ENCODE measurements at regions not wholly inside any gene's neighbourhood (a gene's known extent, or its start where the extent isn't known, plus 50 kb on each side); places are given as distances from the start of the nearest gene placed in this dataset.

GRCh38 chr10:10527861-10528562 is 489.7 kb upstream of the CELF2 start:
- no peak for DNase-seq

DNA sequence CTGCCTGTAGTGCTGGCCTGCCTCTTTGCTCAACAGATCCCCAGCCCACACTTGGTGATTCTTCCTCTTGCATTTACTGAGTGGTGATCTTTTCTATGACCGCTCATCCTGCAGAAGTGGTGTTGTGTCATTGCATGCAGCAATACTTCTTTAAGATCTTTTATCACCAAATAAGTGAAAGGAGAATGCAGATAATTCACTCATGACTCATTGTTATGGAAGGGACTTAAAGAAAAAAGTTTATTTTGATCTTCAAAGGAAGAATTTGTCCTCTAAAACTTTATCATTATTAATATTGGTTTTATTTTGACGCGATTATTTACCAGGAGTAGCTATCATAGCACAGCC is 489.1 kb upstream of the CELF2 start:
- no peak for DNase-seq

DNA sequence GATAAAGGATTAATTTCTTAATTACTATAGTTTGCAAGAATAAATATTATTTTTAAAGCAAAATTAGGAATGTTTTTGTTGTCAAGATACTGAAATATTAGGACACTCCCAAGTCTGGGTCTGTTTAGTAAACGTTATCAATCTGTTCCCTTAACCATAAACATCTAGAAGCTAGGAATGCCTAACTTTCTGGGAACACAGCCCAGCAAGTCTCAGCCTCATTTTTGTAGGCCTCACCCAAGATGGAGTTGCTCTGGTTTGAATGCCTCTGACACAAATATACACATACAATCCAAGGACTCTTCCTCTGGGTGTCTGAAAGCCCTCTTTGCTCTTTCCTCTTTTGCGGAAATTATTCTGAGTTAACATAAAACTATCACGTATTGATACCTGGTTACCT is 487.4 kb upstream of the CELF2 start:
- no peak for DNase-seq

GRCh38 chr10:10532236-10532635 is 485.4 kb upstream of the CELF2 start:
- no peak for DNase-seq

- DNase-seq = no peak
Measured at GRCh38 chr10:10532826-10533225, 484.8 kb upstream of the CELF2 start.

DNA sequence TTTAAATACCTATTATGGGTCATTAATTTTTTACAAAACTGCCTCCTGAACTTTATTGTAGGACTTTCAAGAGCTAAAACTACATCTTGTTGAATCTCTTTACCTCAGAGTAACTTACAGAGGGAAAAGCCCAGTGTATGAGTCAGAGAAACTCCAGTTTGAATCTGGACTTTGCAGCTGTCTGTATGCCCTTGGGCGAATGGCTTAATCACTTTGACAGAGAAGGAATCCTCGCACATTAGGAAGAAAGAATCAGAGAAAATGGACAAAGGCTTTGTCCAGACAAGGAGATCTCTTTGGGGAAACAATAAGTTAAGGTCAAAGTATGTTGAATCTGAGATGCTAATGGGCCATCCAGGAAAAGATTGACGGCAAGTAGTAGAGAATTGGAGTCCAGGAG is 484.2 kb upstream of the CELF2 start:
- DNase-seq = no peak

DNA sequence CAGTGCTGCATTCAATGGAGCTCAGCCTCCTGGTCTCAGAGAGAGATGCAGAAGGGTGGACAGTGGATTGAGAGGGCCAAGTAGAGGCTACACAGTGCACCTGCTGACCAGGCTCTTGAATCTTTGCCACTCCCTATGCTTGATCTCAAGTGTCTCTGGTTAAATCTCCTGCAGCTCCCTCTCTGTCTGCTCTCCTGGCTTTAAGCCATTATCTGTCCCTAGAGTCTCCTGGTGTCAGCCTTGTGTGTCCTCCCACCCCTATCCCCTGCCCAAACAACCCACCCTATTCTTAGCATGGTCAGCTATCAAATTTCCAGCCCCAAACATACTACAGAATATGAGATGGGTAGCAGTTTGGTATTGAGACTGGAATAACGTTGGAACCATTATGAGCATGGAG is 479.3 kb upstream of the CELF2 start:
- DNase-seq = no peak

DNA sequence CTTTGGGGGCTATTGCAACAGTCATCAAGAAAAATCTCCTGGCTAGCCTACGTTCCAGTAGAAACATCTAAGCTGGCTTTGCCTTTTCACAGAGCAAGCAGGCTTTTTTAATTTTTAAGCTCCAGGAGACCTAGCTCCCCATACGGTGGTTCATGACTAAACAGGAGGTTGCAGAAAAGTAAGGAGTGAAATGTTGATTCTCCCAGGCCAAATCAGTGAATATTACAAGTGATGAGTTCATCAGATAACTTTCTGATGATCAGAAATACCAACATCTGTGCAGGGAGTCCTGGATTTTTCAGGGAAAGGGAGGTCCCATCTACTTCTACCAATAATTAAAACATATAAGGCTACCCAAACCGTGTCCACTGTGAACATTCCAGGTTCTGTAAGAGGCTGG is 477.3 kb upstream of the CELF2 start:
- no peak for DNase-seq

GRCh38 chr10:10542477-10542876 is 475.2 kb upstream of the CELF2 start:
- no peak for DNase-seq

GRCh38 chr10:10544890-10545289 is 472.8 kb upstream of the CELF2 start:
- no peak for DNase-seq

DNA sequence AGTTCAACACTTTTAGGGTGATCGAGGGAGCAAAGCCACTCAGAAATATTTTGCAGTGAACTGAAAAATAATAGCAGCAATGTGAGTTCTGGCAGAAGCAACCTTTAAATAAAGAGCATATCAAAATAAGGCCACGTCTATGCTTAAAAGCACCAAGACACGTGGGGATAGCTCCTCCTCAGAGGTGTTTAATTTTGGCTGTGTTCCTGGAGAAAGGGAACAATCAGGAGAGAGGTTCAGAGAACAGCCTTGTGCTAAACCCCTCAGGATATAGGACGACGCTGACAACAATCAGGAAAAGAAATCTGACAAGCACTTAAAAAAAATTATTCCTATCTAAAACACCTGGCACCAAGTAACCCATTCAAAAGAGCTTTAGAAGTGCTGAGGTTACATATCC is 471.9 kb upstream of the CELF2 start:
- DNase-seq = no peak

- no peak for DNase-seq
Measured at GRCh38 chr10:10551596-10552301, 465.9 kb upstream of the CELF2 start.

DNA sequence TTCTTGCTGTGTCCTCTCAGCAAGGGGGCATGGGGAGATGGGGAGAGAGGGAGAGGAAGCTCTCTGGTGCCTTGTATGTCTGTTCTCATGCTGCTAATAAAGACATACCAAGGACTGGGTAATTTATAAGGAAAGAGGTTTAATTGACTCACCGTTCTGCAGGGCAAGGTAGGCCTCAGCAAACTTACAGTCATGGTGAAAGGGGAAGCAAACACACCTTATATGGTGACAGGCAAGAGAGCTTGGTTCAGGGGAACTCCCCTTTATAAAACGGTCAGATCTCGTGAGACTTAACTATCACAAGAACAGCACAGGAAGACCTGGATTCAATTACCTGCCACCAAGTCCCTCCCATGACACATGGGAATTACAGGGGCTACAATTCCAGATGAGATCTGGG is 464.7 kb upstream of the CELF2 start:
- DNase-seq = no peak

DNA sequence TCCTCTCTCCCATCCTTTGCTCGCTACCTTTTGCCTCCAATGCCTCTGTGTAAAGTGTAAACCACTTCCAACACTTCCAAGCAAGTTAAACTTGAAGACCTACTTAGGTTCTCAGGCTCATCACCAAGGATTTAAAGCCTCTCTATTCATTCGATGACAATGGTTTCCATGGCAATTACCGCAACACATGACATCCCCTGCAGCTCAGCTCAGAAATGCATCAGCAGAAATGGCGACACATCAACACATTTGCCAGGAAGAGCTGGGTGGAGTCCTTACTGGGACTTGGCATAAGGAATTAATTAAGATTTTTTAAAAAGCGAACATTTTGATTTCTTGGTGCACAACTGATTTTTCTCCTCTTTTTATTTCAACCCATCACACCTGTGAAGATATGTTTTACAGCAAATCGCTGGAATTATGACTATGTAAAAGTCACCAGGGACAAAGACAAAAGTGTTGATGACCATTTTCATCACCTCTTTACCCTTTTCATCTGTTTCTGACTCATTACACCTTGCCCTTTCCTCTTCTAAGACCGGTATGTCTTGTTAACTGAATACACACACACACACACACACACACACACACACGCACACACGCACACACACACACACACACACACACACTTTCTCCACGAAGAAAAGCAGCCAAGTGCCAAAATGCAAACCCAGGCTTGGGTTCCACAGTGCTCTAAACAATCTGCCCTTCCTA is 453.4 kb upstream of the CELF2 start:
- DNase-seq = peak; percentile 5

- no peak for DNase-seq
Measured at GRCh38 chr10:10576937-10577336, 440.7 kb upstream of the CELF2 start.

- DNase-seq = no peak
Measured at GRCh38 chr10:10579709-10580108, 438.0 kb upstream of the CELF2 start.

DNA sequence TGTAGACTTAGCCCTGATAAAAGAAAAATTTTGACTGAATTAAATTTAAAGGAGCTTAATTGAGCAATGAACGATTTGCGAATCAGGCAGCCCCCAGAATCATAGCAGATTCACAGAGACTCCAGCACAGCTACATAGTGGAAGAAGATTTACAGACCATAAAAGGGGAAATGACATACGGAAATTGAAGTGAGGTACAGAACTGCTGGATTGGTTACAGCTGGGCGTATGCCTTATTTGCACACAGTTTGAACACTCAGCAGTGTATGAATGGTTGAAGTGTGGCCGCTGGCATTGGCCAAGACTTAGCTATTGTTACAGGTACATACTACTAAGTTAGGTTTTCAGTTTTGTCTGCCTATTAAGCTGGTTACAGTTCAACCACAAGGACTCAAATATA is 433.5 kb upstream of the CELF2 start:
- no peak for DNase-seq

DNA sequence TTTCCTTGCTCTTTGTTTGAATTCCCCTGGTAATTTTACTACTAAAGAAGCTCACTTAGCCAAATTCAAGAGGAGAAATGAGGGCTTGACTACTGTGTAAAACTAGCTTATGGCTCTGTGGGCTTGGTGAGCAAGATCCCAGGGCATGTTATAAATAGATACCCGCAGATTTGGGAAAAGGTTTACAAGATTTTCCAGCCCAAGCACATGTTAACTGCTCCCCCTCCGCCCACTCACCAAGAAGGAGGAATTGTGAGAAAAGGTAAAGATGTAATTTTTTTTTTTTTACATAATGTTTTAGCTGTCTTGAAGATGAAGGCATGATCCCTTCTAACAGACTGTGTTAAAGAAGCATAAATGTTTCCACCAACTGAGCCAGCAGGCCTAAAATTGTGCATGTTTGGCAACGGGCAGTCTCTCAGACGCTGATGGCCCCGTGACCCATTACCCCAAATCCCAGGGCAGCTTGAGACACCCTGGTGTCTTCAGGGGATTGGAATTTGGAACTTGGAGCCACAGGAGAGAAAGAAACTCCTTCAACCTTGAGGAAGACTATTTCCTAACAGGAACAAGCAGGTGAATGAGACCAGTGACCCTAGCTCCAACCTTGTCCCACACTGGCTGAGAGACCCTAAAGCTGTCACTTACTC is 429.8 kb upstream of the CELF2 start:
- no peak for DNase-seq

- DNase-seq = no peak
Measured at GRCh38 chr10:10589540-10590303, 427.9 kb upstream of the CELF2 start.

- DNase-seq = no peak
Measured at GRCh38 chr10:10591715-10592341, 425.8 kb upstream of the CELF2 start.

GRCh38 chr10:10596256-10596655 is 421.4 kb upstream of the CELF2 start:
- no peak for DNase-seq

GRCh38 chr10:10598297-10598696 is 419.4 kb upstream of the CELF2 start:
- DNase-seq = peak; percentile 6

DNA sequence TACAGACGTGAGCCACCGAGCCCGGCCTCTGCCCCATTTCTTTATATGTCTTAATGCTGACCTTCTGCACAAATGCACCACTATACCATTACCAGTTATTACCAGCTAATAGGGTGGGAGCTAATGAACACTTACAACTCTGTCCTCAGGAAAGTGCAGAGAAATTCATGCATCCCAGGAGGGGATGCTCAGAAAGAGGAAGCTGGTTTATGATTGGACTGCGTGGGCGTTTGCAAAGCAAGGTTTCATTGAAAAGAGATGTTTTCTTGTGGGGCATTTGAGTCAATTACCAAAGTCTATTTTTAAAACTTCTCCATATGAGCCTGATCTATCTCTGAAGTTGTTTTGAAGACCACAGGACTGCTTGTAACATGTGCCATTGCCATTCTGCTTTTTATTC is 417.7 kb upstream of the CELF2 start:
- DNase-seq = no peak

Measured in DMS53 (cell line).